GM23338 (cell line): ENCODE measurements at regions not wholly inside any gene's neighbourhood (a gene's known extent, or its start where the extent isn't known, plus 50 kb on each side); places are given as distances from the start of the nearest gene placed in this dataset.

Experiments
- ATAC-seq: fragments of 200-7000 bp; cut with Tn5 transposase; 3 replicates; pipeline ENCODE4 v1.9.1; 2020
- DNase-seq: peaks from one replicate; pipeline ENCODE4 v3.0.0-alpha.2; 2015; ENCODE audit warnings: low spot score
- H2AFZ ChIP-seq: fragments of 200-600 bp; sonication (generic); 2 replicates; pipeline ENCODE4 v1.8.0; 2016; ENCODE audit warnings: antibody characterized with exemption, mild to moderate bottlenecking, moderate library complexity
- H3F3A ChIP-seq: fragments of 200-600 bp; sonication (generic); replicated peaks from 2 replicates; pipeline ENCODE4 v1.8.0; 2017; ENCODE audit warnings: antibody characterized with exemption, mixed run types, low read depth
- H3K27ac ChIP-seq: fragments of 200-600 bp; sonication (generic); 2 replicates; pipeline ENCODE4 v1.6.1; 2016; ENCODE audit warnings: low read depth
- H3K27me3 ChIP-seq: fragments of 200-600 bp; sonication (generic); 2 replicates; pipeline ENCODE4 v1.8.0; 2016; ENCODE audit warnings: mild to moderate bottlenecking, mixed run types, moderate library complexity; ENCODE audit not compliant: insufficient read depth
- H3K36me3 ChIP-seq: fragments of 200-600 bp; sonication (generic); 2 replicates; pipeline ENCODE4 v1.8.0; 2016; ENCODE audit warnings: mild to moderate bottlenecking; ENCODE audit not compliant: insufficient read depth
- H3K4me1 ChIP-seq: fragments of 200-600 bp; sonication (generic); 2 replicates; pipeline ENCODE4 v1.8.0; 2016; ENCODE audit warnings: mild to moderate bottlenecking, moderate library complexity; ENCODE audit not compliant: insufficient read depth
- H3K4me2 ChIP-seq: fragments of 200-600 bp; sonication (generic); 2 replicates; pipeline ENCODE4 v1.7.1; 2017; ENCODE audit warnings: mixed run types
- H3K4me3 ChIP-seq: fragments of 200-600 bp; sonication (generic); 2 replicates; pipeline ENCODE4 v1.6.1; 2016; ENCODE audit warnings: mixed run types
- H3K79me2 ChIP-seq: fragments of 200-600 bp; sonication (generic); replicated peaks from 2 replicates; pipeline ENCODE4 v1.8.0; 2017; ENCODE audit warnings: mild to moderate bottlenecking; ENCODE audit not compliant: insufficient read depth
- H3K9me2 ChIP-seq: fragments of 200-600 bp; sonication (generic); 2 replicates; pipeline ENCODE4 v1.8.0; 2017; ENCODE audit not compliant: insufficient read depth
- H4K20me1 ChIP-seq: fragments of 200-600 bp; sonication (generic); replicated peaks from 2 replicates; pipeline ENCODE4 v1.8.0; 2017; ENCODE audit warnings: mild to moderate bottlenecking; ENCODE audit not compliant: insufficient read depth
- H3K27ac Mint-ChIP-seq: 2 replicates; pipeline ENCODE4 v1.8.0; 2020; ENCODE audit warnings: inconsistent platforms, mild to moderate bottlenecking, moderate library complexity, mixed read lengths
- H3K27me3 Mint-ChIP-seq: 3 replicates; pipeline ENCODE4 v1.8.0; 2022; ENCODE audit warnings: low read depth, mild to moderate bottlenecking, moderate library complexity, mixed read lengths, inconsistent platforms; ENCODE audit not compliant: insufficient read depth, poor library complexity
- H3K36me3 Mint-ChIP-seq: 3 replicates; pipeline ENCODE4 v1.8.0; 2021; ENCODE audit warnings: low read depth, mild to moderate bottlenecking, inconsistent platforms, moderate library complexity, mixed read lengths
- H3K4me1 Mint-ChIP-seq: 3 replicates; pipeline ENCODE4 v1.8.0; 2020; ENCODE audit warnings: mild to moderate bottlenecking, inconsistent platforms, mixed read lengths
- H3K4me3 Mint-ChIP-seq: 3 replicates; pipeline ENCODE4 v1.8.0; 2021; ENCODE audit warnings: moderate library complexity, mild to moderate bottlenecking, inconsistent platforms, mixed read lengths
- H3K9me3 Mint-ChIP-seq: 3 replicates; pipeline ENCODE4 v1.8.0; 2020; ENCODE audit warnings: moderate library complexity, mild to moderate bottlenecking, inconsistent platforms, mixed read lengths
- CREB1 ChIP-seq: fragments of 250-450 bp; sonication (Bioruptor Pico); IDR thresholded peaks from 2 replicates; pipeline ENCODE4 v1.5.0; 2020; ENCODE audit warnings: low read depth, mild to moderate bottlenecking, moderate library complexity
- EZH2 ChIP-seq: fragments of 200-600 bp; sonication (generic); IDR thresholded peaks from one replicate; pipeline ENCODE4 v1.8.0; 2017; ENCODE audit warnings: antibody characterized with exemption, mild to moderate bottlenecking, low read depth; ENCODE audit not compliant: unreplicated experiment
- EZH2phosphoT487 ChIP-seq: fragments of 200-600 bp; sonication (generic); IDR thresholded peaks from one replicate; pipeline ENCODE4 v1.8.1; 2018; ENCODE audit warnings: antibody characterized with exemption; ENCODE audit not compliant: unreplicated experiment
- JUNB ChIP-seq: IDR thresholded peaks from one replicate; pipeline ENCODE4 v1.6.1; 2016; ENCODE audit warnings: antibody characterized with exemption; ENCODE audit not compliant: unreplicated experiment
- NANOG ChIP-seq: IDR thresholded peaks from 2 replicates; pipeline ENCODE4 v1.6.1; 2016; ENCODE audit warnings: antibody characterized with exemption, borderline replicate concordance
- POLR2AphosphoS5 ChIP-seq: IDR thresholded peaks from 2 replicates; pipeline ENCODE4 v1.6.1; 2016; ENCODE audit warnings: antibody characterized with exemption, low read depth
- STAT1 ChIP-seq: IDR thresholded peaks from one replicate; pipeline ENCODE4 v1.6.1; 2016; ENCODE audit warnings: antibody characterized with exemption; ENCODE audit not compliant: unreplicated experiment
- ZNF114 ChIP-seq: fragments of 250-450 bp; sonication (Bioruptor Pico); IDR thresholded peaks from 2 replicates; pipeline ENCODE4 v1.5.0; 2020; ENCODE audit warnings: mild to moderate bottlenecking, moderate library complexity
- ZNF331 ChIP-seq: fragments of 250-450 bp; sonication (Bioruptor Pico); IDR thresholded peaks from 2 replicates; pipeline ENCODE4 v1.5.0; 2020; ENCODE audit warnings: low read depth, mild to moderate bottlenecking, moderate library complexity
- TF ChIP-seq, protein P1 (sequence below): fragments of 250-450 bp; sonication (Bioruptor Pico); IDR thresholded peaks from 2 replicates; pipeline ENCODE4 v1.5.0; 2020; ENCODE audit warnings: mild to moderate bottlenecking, moderate library complexity
- TF ChIP-seq, protein P2 (sequence below), 2 experiments: fragments of 200-600 bp in 1 of 2; sonication (generic) in 1 of 2; conservative IDR thresholded peaks; 2 replicates each; pipeline versions ENCODE4 v1.5.1 to v1.6.1; 2016 to 2017; ENCODE audit warnings: antibody characterized with exemption in 2 of 2, low read depth in 2 of 2, mild to moderate bottlenecking in 2 of 2, moderate library complexity in 1 of 2
- TF ChIP-seq, protein P3 (sequence below): IDR thresholded peaks from 2 replicates; pipeline ENCODE4 v1.6.1; 2016; ENCODE audit warnings: antibody characterized with exemption
- TF ChIP-seq, protein P4 (sequence below): IDR thresholded peaks from one replicate; pipeline ENCODE4 v1.6.1; 2018; ENCODE audit warnings: antibody characterized with exemption; ENCODE audit not compliant: unreplicated experiment

DNA sequence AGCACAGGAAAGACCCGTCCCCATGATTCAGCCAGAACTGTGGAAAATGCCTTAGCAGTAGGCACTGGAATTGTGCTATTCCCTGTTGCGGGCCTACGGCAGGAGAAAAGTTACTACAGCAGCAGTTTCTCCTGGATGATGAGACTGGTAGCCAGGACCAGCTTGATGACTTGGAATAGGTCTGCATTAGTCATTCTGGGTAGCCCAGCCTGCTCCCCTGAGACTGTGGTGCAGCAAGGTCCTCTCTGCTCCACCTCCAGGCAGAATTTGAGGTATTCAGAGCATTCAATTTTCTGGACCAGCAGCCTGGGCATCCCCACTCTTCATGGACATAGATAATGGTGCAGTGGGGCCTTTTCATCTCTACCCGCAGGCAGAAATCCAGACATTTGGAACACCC is 490.0 kb downstream of the SH2D4B start:
- no peaks in the 10 kb centered on the region for H4K20me1 ChIP-seq
- H3K9me3 Mint-ChIP-seq: peaks cover 26% of the 10 kb centered on the region
- ATAC-seq: no peak
- H3K27me3 Mint-ChIP-seq: peaks cover 5% of the 10 kb centered on the region
- H3K4me1 ChIP-seq: no peaks in the 10 kb centered on the region
- no peaks in the 10 kb centered on the region for H3K79me2 ChIP-seq
- H3K36me3 Mint-ChIP-seq: peaks cover 8% of the 10 kb centered on the region
- no peak overlapping the region for H2AFZ ChIP-seq
- H3K4me2 ChIP-seq: no peak overlapping the region
- no peak for DNase-seq
- no peak overlapping the region for H3K27ac Mint-ChIP-seq
- no peak overlapping the region for H3K4me3 ChIP-seq
- no peaks in the 10 kb centered on the region for H3F3A ChIP-seq
- no peak overlapping the region for H3K27ac ChIP-seq
- H3K9me2 ChIP-seq: peaks cover 12% of the 10 kb centered on the region; the same call in 1 of the 2 replicates
- no peak overlapping the region for H3K4me3 Mint-ChIP-seq
- TF ChIP-seq, protein P1, sequence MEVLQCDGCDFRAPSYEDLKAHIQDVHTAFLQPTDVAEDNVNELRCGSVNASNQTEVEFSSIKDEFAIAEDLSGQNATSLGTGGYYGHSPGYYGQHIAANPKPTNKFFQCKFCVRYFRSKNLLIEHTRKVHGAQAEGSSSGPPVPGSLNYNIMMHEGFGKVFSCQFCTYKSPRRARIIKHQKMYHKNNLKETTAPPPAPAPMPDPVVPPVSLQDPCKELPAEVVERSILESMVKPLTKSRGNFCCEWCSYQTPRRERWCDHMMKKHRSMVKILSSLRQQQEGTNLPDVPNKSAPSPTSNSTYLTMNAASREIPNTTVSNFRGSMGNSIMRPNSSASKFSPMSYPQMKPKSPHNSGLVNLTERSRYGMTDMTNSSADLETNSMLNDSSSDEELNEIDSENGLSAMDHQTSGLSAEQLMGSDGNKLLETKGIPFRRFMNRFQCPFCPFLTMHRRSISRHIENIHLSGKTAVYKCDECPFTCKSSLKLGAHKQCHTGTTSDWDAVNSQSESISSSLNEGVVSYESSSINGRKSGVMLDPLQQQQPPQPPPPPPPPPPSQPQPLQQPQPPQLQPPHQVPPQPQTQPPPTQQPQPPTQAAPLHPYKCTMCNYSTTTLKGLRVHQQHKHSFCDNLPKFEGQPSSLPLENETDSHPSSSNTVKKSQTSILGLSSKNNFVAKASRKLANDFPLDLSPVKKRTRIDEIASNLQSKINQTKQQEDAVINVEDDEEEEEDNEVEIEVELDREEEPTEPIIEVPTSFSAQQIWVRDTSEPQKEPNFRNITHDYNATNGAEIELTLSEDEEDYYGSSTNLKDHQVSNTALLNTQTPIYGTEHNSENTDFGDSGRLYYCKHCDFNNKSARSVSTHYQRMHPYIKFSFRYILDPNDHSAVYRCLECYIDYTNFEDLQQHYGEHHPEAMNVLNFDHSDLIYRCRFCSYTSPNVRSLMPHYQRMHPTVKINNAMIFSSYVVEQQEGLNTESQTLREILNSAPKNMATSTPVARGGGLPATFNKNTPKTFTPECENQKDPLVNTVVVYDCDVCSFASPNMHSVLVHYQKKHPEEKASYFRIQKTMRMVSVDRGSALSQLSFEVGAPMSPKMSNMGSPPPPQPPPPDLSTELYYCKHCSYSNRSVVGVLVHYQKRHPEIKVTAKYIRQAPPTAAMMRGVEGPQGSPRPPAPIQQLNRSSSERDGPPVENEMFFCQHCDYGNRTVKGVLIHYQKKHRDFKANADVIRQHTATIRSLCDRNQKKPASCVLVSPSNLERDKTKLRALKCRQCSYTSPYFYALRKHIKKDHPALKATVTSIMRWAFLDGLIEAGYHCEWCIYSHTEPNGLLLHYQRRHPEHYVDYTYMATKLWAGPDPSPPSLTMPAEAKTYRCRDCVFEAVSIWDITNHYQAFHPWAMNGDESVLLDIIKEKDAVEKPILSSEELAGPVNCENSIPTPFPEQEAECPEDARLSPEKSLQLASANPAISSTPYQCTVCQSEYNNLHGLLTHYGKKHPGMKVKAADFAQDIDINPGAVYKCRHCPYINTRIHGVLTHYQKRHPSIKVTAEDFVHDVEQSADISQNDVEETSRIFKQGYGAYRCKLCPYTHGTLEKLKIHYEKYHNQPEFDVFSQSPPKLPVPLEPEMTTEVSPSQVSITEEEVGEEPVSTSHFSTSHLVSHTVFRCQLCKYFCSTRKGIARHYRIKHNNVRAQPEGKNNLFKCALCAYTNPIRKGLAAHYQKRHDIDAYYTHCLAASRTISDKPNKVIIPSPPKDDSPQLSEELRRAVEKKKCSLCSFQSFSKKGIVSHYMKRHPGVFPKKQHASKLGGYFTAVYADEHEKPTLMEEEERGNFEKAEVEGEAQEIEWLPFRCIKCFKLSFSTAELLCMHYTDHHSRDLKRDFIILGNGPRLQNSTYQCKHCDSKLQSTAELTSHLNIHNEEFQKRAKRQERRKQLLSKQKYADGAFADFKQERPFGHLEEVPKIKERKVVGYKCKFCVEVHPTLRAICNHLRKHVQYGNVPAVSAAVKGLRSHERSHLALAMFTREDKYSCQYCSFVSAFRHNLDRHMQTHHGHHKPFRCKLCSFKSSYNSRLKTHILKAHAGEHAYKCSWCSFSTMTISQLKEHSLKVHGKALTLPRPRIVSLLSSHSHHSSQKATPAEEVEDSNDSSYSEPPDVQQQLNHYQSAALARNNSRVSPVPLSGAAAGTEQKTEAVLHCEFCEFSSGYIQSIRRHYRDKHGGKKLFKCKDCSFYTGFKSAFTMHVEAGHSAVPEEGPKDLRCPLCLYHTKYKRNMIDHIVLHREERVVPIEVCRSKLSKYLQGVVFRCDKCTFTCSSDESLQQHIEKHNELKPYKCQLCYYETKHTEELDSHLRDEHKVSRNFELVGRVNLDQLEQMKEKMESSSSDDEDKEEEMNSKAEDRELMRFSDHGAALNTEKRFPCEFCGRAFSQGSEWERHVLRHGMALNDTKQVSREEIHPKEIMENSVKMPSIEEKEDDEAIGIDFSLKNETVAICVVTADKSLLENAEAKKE: no peak
- no peak for TF ChIP-seq NANOG
- TF ChIP-seq, protein P2, sequence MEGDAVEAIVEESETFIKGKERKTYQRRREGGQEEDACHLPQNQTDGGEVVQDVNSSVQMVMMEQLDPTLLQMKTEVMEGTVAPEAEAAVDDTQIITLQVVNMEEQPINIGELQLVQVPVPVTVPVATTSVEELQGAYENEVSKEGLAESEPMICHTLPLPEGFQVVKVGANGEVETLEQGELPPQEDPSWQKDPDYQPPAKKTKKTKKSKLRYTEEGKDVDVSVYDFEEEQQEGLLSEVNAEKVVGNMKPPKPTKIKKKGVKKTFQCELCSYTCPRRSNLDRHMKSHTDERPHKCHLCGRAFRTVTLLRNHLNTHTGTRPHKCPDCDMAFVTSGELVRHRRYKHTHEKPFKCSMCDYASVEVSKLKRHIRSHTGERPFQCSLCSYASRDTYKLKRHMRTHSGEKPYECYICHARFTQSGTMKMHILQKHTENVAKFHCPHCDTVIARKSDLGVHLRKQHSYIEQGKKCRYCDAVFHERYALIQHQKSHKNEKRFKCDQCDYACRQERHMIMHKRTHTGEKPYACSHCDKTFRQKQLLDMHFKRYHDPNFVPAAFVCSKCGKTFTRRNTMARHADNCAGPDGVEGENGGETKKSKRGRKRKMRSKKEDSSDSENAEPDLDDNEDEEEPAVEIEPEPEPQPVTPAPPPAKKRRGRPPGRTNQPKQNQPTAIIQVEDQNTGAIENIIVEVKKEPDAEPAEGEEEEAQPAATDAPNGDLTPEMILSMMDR (conservative IDR thresholded peaks at IDR 0.05; ENCODE audit: low read depth in 2 of 2): no peak
- TF ChIP-seq, protein P3, sequence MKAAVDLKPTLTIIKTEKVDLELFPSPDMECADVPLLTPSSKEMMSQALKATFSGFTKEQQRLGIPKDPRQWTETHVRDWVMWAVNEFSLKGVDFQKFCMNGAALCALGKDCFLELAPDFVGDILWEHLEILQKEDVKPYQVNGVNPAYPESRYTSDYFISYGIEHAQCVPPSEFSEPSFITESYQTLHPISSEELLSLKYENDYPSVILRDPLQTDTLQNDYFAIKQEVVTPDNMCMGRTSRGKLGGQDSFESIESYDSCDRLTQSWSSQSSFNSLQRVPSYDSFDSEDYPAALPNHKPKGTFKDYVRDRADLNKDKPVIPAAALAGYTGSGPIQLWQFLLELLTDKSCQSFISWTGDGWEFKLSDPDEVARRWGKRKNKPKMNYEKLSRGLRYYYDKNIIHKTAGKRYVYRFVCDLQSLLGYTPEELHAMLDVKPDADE: no peak
- TF ChIP-seq EZH2: no peak
- TF ChIP-seq POLR2AphosphoS5: no peak
- no peak for TF ChIP-seq STAT1
- TF ChIP-seq ZNF331 (CRISPR knock-in tag): no peak
- no peak for TF ChIP-seq JUNB
- TF ChIP-seq CREB1: no peak
- TF ChIP-seq, protein P4, sequence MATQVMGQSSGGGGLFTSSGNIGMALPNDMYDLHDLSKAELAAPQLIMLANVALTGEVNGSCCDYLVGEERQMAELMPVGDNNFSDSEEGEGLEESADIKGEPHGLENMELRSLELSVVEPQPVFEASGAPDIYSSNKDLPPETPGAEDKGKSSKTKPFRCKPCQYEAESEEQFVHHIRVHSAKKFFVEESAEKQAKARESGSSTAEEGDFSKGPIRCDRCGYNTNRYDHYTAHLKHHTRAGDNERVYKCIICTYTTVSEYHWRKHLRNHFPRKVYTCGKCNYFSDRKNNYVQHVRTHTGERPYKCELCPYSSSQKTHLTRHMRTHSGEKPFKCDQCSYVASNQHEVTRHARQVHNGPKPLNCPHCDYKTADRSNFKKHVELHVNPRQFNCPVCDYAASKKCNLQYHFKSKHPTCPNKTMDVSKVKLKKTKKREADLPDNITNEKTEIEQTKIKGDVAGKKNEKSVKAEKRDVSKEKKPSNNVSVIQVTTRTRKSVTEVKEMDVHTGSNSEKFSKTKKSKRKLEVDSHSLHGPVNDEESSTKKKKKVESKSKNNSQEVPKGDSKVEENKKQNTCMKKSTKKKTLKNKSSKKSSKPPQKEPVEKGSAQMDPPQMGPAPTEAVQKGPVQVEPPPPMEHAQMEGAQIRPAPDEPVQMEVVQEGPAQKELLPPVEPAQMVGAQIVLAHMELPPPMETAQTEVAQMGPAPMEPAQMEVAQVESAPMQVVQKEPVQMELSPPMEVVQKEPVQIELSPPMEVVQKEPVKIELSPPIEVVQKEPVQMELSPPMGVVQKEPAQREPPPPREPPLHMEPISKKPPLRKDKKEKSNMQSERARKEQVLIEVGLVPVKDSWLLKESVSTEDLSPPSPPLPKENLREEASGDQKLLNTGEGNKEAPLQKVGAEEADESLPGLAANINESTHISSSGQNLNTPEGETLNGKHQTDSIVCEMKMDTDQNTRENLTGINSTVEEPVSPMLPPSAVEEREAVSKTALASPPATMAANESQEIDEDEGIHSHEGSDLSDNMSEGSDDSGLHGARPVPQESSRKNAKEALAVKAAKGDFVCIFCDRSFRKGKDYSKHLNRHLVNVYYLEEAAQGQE: no peak
- TF ChIP-seq ZNF114 (CRISPR knock-in tag): no peak
- TF ChIP-seq EZH2phosphoT487: no peak
- no peaks in the 10 kb centered on the region for H3K27me3 ChIP-seq
- H3K4me1 Mint-ChIP-seq: no peaks in the 10 kb centered on the region
- no peaks in the 10 kb centered on the region for H3K36me3 ChIP-seq
